Keratinocyte (primary cell): ENCODE measurements at regions not wholly inside any gene's neighbourhood (a gene's known extent, or its start where the extent isn't known, plus 50 kb on each side); places are given as distances from the start of the nearest gene placed in this dataset.

Source experiments
- DNase-seq: peaks from one replicate; pipeline ENCODE4 v3.0.0-alpha.2; 2011; ENCODE audit warnings: low read depth, missing footprints, low spot score
- FAIRE-seq: peaks from 2 replicates; lab custom pipeline; 2011; peaks lifted over from hg19 to GRCh38; lab: Jason Lieb, UNC
- H2AFZ ChIP-seq: 2 replicates; pipeline ENCODE4 v1.6.0; 2012; ENCODE audit warnings: low read length, control low read depth, inconsistent platforms; ENCODE audit not compliant: control insufficient read depth
- H3K27ac ChIP-seq: 2 replicates; pipeline ENCODE4 v1.5.1; 2011; ENCODE audit warnings: low read length; ENCODE audit not compliant: control insufficient read depth, insufficient read depth
- H3K27me3 ChIP-seq: 3 replicates; pipeline ENCODE4 v1.6.0; 2011; ENCODE audit warnings: low read length; ENCODE audit not compliant: control insufficient read depth, insufficient read depth; ENCODE audit errors: extremely low read depth
- H3K36me3 ChIP-seq, 2 experiments: 2 replicates in 1 of 2; 3 replicates in 1 of 2; pipeline ENCODE4 v1.5.1; 2011; ENCODE audit warnings: low read length in 2 of 2, mild to moderate bottlenecking in 1 of 2; ENCODE audit not compliant: control insufficient read depth in 2 of 2, insufficient read depth in 2 of 2; ENCODE audit errors: extremely low read depth in 1 of 2
- H3K4me1 ChIP-seq: 3 replicates; pipeline ENCODE4 v1.5.1; 2011; ENCODE audit warnings: low read length; ENCODE audit not compliant: control insufficient read depth, insufficient read depth; ENCODE audit errors: extremely low read depth
- H3K4me2 ChIP-seq: 3 replicates; pipeline ENCODE4 v1.6.0; 2011; ENCODE audit warnings: low read depth, low read length; ENCODE audit not compliant: control insufficient read depth, insufficient read depth; ENCODE audit errors: extremely low read depth
- H3K4me3 ChIP-seq, 3 experiments: fragments of 200-600 bp in 1 of 3; sonication (generic) in 1 of 3; 2 replicates in 2 of 3; 3 replicates in 1 of 3; pipeline ENCODE4 v1.5.1; 2011 to 2016; ENCODE audit warnings: low read length in 3 of 3, mild to moderate bottlenecking in 3 of 3, control low read depth in 2 of 3, inconsistent platforms in 1 of 3, low read depth in 1 of 3, mixed read lengths in 1 of 3, mixed run types in 1 of 3, moderate library complexity in 1 of 3; ENCODE audit not compliant: control insufficient read depth in 2 of 3, insufficient read depth in 2 of 3; ENCODE audit errors: extremely low read depth in 1 of 3
- H3K79me2 ChIP-seq: 2 replicates; pipeline ENCODE4 v1.6.0; 2012; ENCODE audit warnings: low read length; ENCODE audit not compliant: control insufficient read depth, insufficient read depth
- H3K9ac ChIP-seq: 3 replicates; pipeline ENCODE4 v1.6.0; 2011; ENCODE audit warnings: low read length; ENCODE audit not compliant: control insufficient read depth, insufficient read depth; ENCODE audit errors: extremely low read depth
- H3K9me1 ChIP-seq: 3 replicates; pipeline ENCODE4 v1.6.0; 2011; ENCODE audit warnings: low read length; ENCODE audit not compliant: control insufficient read depth, insufficient read depth; ENCODE audit errors: extremely low read depth
- H3K9me3 ChIP-seq: 2 replicates; pipeline ENCODE4 v1.5.1; 2012; ENCODE audit warnings: low read depth, low read length; ENCODE audit not compliant: control insufficient read depth
- H4K20me1 ChIP-seq: 3 replicates; pipeline ENCODE4 v1.6.0; 2011; ENCODE audit warnings: low read length; ENCODE audit not compliant: control insufficient read depth, insufficient read depth; ENCODE audit errors: extremely low read depth
- EZH2 ChIP-seq: IDR thresholded peaks from one replicate; pipeline ENCODE4 v1.6.1; 2012; ENCODE audit warnings: inconsistent platforms, mild to moderate bottlenecking, low read length, moderate library complexity
- dilution Hi-C: fragments of 300-500 bp; cut with MboI; formaldehyde crosslinking; loops from one replicate; pipeline ENCODE4 v1.7.0; 2020; ENCODE audit warnings: low sequenced_read_pairs; ENCODE audit not compliant: extremely low pct_ligation_motif_present
- TF ChIP-seq, protein P1 (sequence below), 3 experiments: IDR thresholded peaks in 1 of 3; conservative IDR thresholded peaks in 1 of 3; optimal IDR thresholded peaks in 1 of 3; 2 replicates in 2 of 3; 3 replicates in 1 of 3; pipeline versions ENCODE3 to v1.5.1; 2011; ENCODE audit warnings: low read length in 3 of 3, mild to moderate bottlenecking in 3 of 3, moderate library complexity in 2 of 3, control low read depth in 1 of 3, inconsistent platforms in 1 of 3; ENCODE audit not compliant: insufficient read depth in 2 of 3; ENCODE audit errors: extremely low read depth in 1 of 3

DNA sequence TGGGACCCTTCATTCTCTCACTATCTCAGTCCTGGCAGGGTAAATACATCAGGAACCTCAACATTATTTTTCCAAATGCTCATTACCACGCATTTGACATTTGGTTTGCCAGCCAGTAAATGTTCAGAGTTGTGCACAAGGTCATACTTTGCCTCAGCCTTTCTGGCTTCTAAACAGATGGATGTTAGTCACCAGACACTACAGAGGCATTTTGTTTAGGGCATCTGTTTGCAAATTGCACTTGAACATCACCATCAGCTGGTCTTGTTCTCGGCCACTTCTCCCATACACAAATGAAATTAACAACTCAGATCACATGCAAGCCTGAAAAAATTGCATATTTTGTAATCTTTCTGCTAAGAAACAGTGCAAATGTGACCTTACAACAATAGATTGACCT lies 75.0 kb upstream of the SLC1A1 start:
- Histone ChIP-seq H2AFZ (no peak overlapping the region), H3K4me1 (no peaks in the 10 kb centered on the region), H3K9me1 (no peaks in the 10 kb centered on the region), H3K27me3 (no peaks in the 10 kb centered on the region), H3K79me2 (no peaks in the 10 kb centered on the region), H3K4me3 (no peak overlapping the region), H3K9me3 (no peaks in the 10 kb centered on the region), H3K4me2 (no peak overlapping the region), H3K36me3 (no peaks in the 10 kb centered on the region), H3K9ac (no peak overlapping the region), H4K20me1 (no peaks in the 10 kb centered on the region), H3K27ac (no peak overlapping the region)
- DNase-seq (no peak), FAIRE-seq (no peak)
- dilution Hi-C loops: no loop called here
- no peak for TF ChIP-seq EZH2

DNA sequence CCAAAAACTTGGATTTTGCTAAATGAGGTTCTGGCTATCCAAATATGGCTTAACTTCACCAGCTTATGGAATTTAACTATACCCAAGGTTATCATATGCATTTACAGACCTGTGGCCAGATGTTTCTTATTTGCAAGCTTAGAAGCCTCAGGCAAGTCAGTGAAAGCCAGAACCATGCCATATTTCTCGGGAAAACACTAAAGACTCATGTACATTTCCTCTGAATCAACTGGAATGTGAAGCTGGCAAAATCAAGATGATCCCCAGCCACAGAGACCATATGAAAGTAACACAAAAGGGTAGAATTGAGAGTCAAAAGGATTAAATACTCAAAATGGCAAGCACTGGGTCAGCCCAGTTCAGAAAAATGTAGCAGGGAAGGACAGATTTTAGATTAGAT lies 76.4 kb upstream of the SLC1A1 start:
- H3K27ac ChIP-seq: no peak overlapping the region
- H4K20me1 ChIP-seq: no peaks in the 10 kb centered on the region
- no peaks in the 10 kb centered on the region for H3K4me1 ChIP-seq
- H3K27me3 ChIP-seq: no peaks in the 10 kb centered on the region
- H3K79me2 ChIP-seq: no peaks in the 10 kb centered on the region
- TF ChIP-seq, protein P1, sequence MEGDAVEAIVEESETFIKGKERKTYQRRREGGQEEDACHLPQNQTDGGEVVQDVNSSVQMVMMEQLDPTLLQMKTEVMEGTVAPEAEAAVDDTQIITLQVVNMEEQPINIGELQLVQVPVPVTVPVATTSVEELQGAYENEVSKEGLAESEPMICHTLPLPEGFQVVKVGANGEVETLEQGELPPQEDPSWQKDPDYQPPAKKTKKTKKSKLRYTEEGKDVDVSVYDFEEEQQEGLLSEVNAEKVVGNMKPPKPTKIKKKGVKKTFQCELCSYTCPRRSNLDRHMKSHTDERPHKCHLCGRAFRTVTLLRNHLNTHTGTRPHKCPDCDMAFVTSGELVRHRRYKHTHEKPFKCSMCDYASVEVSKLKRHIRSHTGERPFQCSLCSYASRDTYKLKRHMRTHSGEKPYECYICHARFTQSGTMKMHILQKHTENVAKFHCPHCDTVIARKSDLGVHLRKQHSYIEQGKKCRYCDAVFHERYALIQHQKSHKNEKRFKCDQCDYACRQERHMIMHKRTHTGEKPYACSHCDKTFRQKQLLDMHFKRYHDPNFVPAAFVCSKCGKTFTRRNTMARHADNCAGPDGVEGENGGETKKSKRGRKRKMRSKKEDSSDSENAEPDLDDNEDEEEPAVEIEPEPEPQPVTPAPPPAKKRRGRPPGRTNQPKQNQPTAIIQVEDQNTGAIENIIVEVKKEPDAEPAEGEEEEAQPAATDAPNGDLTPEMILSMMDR (optimal IDR thresholded peaks at IDR 0.05 in 1 of 3, IDR thresholded peaks at IDR 0.05 in 1 of 3, conservative IDR thresholded peaks at IDR 0.05 in 1 of 3; ENCODE audit: extremely low read depth in 1 of 3, insufficient read depth in 2 of 3, low read length in 3 of 3): no peak
- TF ChIP-seq EZH2: no peak
- H3K9me1 ChIP-seq: no peaks in the 10 kb centered on the region
- H3K9me3 ChIP-seq: no peaks in the 10 kb centered on the region
- no peak overlapping the region for H3K9ac ChIP-seq
- dilution Hi-C loops: no loop called here
- no peaks in the 10 kb centered on the region for H3K36me3 ChIP-seq
- no peak overlapping the region for H2AFZ ChIP-seq
- DNase-seq (no peak), FAIRE-seq (no peak)
- no peak overlapping the region for H3K4me2 ChIP-seq
- H3K4me3 ChIP-seq: no peak overlapping the region

- no peak for DNase-seq
- Histone ChIP-seq H3K27ac (no peak overlapping the region), H3K9me3 (no peaks in the 10 kb centered on the region), H3K27me3 (no peaks in the 10 kb centered on the region), H3K9me1 (no peaks in the 10 kb centered on the region), H3K4me3 (no peak overlapping the region), H2AFZ (no peak overlapping the region), H3K36me3 (no peaks in the 10 kb centered on the region), H3K79me2 (no peaks in the 10 kb centered on the region), H3K4me2 (no peak overlapping the region), H3K4me1 (no peaks in the 10 kb centered on the region), H4K20me1 (no peaks in the 10 kb centered on the region), H3K9ac (no peak overlapping the region)
- TF ChIP-seq EZH2: no peak
- TF ChIP-seq, protein P1 (optimal IDR thresholded peaks at IDR 0.05 in 1 of 3, IDR thresholded peaks at IDR 0.05 in 1 of 3, conservative IDR thresholded peaks at IDR 0.05 in 1 of 3; ENCODE audit: extremely low read depth in 1 of 3, insufficient read depth in 2 of 3, low read length in 3 of 3): no peak
- FAIRE-seq: no peak
- dilution Hi-C loops: no loop called here
These were observed 86.1 kb upstream of the SLC1A1 start for GRCh38 chr9:4404156-4404555.
